Lung (tissue), 11 donors: ENCODE measurements at regions not wholly inside any gene's neighbourhood (a gene's known extent, or its start where the extent isn't known, plus 50 kb on each side); places are given as distances from the start of the nearest gene placed in this dataset.

Source experiments
- ATAC-seq: fragments of 200-7000 bp; cut with Tn5 transposase; one replicate; pipeline ENCODE4 v1.9.1; 2020; ENCODE audit warnings: moderate number of reproducible peaks; ENCODE audit not compliant: insufficient read depth, low FRiP score
- DNase-seq, 3 donors: peaks; one replicate each; pipeline ENCODE4 v3.0.0-alpha.2; 2013 to 2017
- H3K27ac ChIP-seq, 2 donors: one replicate each; pipeline ENCODE4 v1.5.1; 2013; ENCODE audit warnings: mild to moderate bottlenecking in 2 of 2, moderate library complexity in 2 of 2, control low read depth in 1 of 2, inconsistent platforms in 1 of 2, low read depth in 1 of 2, low read length in 1 of 2
- H3K27me3 ChIP-seq, 3 donors: one replicate each; pipeline ENCODE4 v1.5.1; 2013; ENCODE audit warnings: low read length in 2 of 3; ENCODE audit not compliant: control insufficient read depth in 3 of 3, insufficient read depth in 3 of 3
- H3K36me3 ChIP-seq, 4 donors: one replicate each; pipeline ENCODE4 v1.5.1; 2013; ENCODE audit warnings: low read length in 4 of 4, mild to moderate bottlenecking in 1 of 4, moderate library complexity in 1 of 4; ENCODE audit not compliant: control insufficient read depth in 4 of 4, insufficient read depth in 4 of 4
- H3K4me1 ChIP-seq, 5 donors: one replicate each; pipeline ENCODE4 v1.5.1; 2013; ENCODE audit warnings: low read length in 5 of 5, mild to moderate bottlenecking in 2 of 5, moderate library complexity in 1 of 5; ENCODE audit not compliant: control insufficient read depth in 5 of 5, insufficient read depth in 5 of 5
- H3K4me3 ChIP-seq: one replicate; pipeline ENCODE4 v1.5.1; 2013; ENCODE audit warnings: mild to moderate bottlenecking, control low read depth, moderate library complexity
- H3K9ac ChIP-seq, 2 donors: one replicate each; pipeline ENCODE4 v1.5.1; 2013; ENCODE audit warnings: low read length in 2 of 2, control low read depth in 1 of 2; ENCODE audit not compliant: insufficient read depth in 1 of 2
- H3K9me3 ChIP-seq, 4 donors: one replicate each; pipeline ENCODE4 v1.5.1; 2013; ENCODE audit warnings: low read length in 3 of 4, mild to moderate bottlenecking in 1 of 4, moderate library complexity in 1 of 4; ENCODE audit not compliant: control insufficient read depth in 4 of 4, insufficient read depth in 3 of 4
- WGBS, 2 donors: extraction: QIAGEN DNeasy Blood & Tissue Kit; methylation state at CpG; one replicate each; pipeline ENCODE4 v1.1.7; 2013; 5-methylcytosine and 5-hydroxymethylcytosine counted together
- TF ChIP-seq, protein P1 (sequence below): IDR thresholded peaks from 2 replicates; pipeline ENCODE4 v1.5.1; 2012; ENCODE audit warnings: mild to moderate bottlenecking; ENCODE audit errors: control extremely low read depth, extremely low read depth
- donor health status: control.
- donor health status: control.
- donor health status: Bipolar disorder and iron deficiency.
- donor health status: healthy.
- donor health status: DM: yes; HTN: yes; CAD: no.

DNA sequence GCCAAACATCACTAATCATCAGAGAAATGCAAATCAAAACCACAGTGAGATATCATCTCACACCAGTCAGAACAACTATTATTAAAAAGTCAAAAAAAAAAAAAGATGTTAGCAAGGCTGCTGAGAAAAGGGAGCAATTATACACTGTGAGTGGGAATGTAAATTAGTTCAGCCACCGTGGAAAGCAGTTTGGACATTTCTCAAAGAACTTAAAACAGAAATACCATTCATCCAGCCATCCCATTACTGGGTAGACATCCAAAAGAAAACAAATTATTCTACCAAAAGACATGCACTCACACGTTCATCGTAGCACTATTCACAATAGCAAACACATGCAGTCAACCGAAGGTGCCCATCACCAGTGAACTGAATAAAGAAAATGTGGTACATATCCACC is 213.9 kb downstream of the TTLL2 start:
- TF ChIP-seq, protein P1, sequence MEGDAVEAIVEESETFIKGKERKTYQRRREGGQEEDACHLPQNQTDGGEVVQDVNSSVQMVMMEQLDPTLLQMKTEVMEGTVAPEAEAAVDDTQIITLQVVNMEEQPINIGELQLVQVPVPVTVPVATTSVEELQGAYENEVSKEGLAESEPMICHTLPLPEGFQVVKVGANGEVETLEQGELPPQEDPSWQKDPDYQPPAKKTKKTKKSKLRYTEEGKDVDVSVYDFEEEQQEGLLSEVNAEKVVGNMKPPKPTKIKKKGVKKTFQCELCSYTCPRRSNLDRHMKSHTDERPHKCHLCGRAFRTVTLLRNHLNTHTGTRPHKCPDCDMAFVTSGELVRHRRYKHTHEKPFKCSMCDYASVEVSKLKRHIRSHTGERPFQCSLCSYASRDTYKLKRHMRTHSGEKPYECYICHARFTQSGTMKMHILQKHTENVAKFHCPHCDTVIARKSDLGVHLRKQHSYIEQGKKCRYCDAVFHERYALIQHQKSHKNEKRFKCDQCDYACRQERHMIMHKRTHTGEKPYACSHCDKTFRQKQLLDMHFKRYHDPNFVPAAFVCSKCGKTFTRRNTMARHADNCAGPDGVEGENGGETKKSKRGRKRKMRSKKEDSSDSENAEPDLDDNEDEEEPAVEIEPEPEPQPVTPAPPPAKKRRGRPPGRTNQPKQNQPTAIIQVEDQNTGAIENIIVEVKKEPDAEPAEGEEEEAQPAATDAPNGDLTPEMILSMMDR: no peak
- Histone ChIP-seq H3K4me3 (no peak overlapping the region), H3K4me1 (peaks cover 0 to 6% (median 3%) of the 10 kb centered on the region in 5 donors), H3K9me3 (no peaks in the 10 kb centered on the region), H3K36me3 (no peaks in the 10 kb centered on the region), H3K9ac (no peak overlapping the region), H3K27me3 (no peaks in the 10 kb centered on the region), H3K27ac (no peak overlapping the region)
- WGBS, 2 donors: 63 to 68% methylated on average over 4 of the region's 4 CpGs
- ATAC-seq (no peak), DNase-seq (no peak)

DNA sequence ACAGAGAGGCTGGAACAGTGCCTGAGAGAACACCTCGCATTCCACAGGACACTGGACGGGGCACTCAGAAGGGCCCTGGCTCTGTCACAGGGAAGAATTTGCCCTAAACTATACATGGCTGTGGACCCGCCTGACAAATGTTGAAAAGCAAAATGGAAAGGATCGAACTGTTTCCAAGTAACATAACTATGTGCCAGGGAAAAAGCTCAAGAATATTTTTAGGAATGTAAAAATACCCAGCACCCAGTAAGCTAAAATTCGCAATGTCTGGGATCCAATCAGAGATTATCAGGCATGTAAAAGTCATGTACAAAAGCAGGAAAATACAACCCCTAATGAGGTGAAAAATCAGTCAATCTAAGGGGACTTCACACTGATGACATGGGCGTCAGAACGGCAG is 215.9 kb downstream of the TTLL2 start:
- no peaks in the 10 kb centered on the region for H3K27me3 ChIP-seq
- no peaks in the 10 kb centered on the region for H3K9me3 ChIP-seq
- no peak for DNase-seq
- WGBS, 2 donors: 90 to 97% methylated on average over 7 of the region's 7 CpGs
- H3K27ac ChIP-seq: no peak overlapping the region
- ATAC-seq: no peak
- peaks cover 0 to 8% (median 4%) of the 10 kb centered on the region in 5 donors for H3K4me1 ChIP-seq
- no peak overlapping the region for H3K4me3 ChIP-seq
- no peak overlapping the region for H3K9ac ChIP-seq
- TF ChIP-seq, protein P1: no peak
- H3K36me3 ChIP-seq: no peaks in the 10 kb centered on the region

DNA sequence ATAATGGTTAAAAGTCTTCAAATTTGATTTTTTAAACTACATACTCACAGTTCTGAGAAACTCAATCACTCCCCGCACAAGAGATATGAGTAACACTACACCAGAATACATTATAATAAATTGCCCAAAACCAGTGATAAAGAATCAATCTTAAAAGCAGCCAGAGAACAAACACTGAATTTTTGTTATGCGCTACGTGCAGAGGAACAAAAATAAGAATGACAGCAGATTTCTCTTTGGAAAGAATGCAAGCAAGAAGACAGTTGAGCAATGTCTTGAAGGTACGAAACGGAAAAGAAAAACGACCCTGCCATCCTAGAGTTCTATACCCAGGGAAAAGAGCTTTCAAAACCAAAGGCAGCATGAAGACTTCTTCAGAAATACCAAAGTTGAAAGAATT is 216.7 kb downstream of the TTLL2 start:
- 94 to 96% methylated on average over 6 of the region's 6 CpGs for WGBS, 2 donors
- TF ChIP-seq, protein P1: no peak

More for the DNA sequence above, 216.7 kb downstream of the TTLL2 start:
- no peaks in the 10 kb centered on the region for H3K9me3 ChIP-seq
- H3K9ac ChIP-seq: no peak overlapping the region
- H3K4me3 ChIP-seq: no peak overlapping the region
- no peaks in the 10 kb centered on the region for H3K36me3 ChIP-seq
- no peak overlapping the region for H3K27ac ChIP-seq
- H3K27me3 ChIP-seq: no peaks in the 10 kb centered on the region
- no peak for DNase-seq
- ATAC-seq: no peak
- H3K4me1 ChIP-seq: peaks cover 0 to 8% (median 4%) of the 10 kb centered on the region in 5 donors
